ENCODE measurements at regions not wholly inside any gene's neighbourhood (a gene's known extent, or its start where the extent isn't known, plus 50 kb on each side); places are given as distances from the start of the nearest gene placed in this dataset.

DNA sequence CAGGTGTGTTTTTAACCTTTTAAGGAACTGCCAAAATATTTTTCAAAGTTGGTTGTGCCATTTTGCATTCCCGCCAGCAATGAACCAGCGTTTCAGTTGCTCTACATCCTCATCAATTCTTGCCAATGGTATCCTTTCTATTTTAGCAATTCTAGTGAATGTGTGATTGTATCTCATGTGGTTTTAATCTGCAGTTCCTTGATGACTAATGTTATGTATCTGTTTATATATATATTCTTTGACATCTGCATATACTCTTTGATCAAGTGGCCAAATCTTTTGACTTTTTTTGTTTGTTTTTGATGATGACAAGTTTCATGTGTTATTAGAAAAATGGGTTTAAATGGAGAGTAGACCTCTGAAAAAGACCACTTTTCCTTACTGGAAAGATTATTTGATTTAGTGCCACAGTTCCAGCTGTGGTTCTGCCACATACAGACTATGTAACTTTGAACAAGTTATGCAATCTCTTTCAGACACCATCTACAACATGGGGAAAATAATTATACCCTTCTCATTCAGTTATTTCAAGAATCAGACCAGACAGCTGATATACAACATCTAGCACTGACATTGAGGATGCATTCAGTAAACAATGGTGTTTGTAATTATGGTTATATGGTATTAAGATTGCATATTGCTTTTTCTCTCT, 146.3 kb upstream of the CNOT2 start:
- Histone ChIP-seq H3K4me1 (ENCODE audit: control insufficient read depth in 1 of 2, low read depth in 2 of 2) (peaks cover 0 to 7% of the 10 kb centered on the region in 2 donors), H3K27ac (no peak overlapping the region), H3K9me3 (no peaks in the 10 kb centered on the region), H3K36me3 (no peaks in the 10 kb centered on the region), H3K27me3 (replicated peaks; ENCODE audit: insufficient read depth) (no peaks in the 10 kb centered on the region), H3K4me3 (no peak overlapping the region)
- TF ChIP-seq, protein P1, sequence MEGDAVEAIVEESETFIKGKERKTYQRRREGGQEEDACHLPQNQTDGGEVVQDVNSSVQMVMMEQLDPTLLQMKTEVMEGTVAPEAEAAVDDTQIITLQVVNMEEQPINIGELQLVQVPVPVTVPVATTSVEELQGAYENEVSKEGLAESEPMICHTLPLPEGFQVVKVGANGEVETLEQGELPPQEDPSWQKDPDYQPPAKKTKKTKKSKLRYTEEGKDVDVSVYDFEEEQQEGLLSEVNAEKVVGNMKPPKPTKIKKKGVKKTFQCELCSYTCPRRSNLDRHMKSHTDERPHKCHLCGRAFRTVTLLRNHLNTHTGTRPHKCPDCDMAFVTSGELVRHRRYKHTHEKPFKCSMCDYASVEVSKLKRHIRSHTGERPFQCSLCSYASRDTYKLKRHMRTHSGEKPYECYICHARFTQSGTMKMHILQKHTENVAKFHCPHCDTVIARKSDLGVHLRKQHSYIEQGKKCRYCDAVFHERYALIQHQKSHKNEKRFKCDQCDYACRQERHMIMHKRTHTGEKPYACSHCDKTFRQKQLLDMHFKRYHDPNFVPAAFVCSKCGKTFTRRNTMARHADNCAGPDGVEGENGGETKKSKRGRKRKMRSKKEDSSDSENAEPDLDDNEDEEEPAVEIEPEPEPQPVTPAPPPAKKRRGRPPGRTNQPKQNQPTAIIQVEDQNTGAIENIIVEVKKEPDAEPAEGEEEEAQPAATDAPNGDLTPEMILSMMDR (IDR thresholded peaks at IDR 0.05): no peak
- ATAC-seq (ENCODE audit: insufficient number of reproducible peaks, low FRiP score, low read depth) (no peak), DNase-seq (ENCODE audit: low spot score) (no peak)

DNA sequence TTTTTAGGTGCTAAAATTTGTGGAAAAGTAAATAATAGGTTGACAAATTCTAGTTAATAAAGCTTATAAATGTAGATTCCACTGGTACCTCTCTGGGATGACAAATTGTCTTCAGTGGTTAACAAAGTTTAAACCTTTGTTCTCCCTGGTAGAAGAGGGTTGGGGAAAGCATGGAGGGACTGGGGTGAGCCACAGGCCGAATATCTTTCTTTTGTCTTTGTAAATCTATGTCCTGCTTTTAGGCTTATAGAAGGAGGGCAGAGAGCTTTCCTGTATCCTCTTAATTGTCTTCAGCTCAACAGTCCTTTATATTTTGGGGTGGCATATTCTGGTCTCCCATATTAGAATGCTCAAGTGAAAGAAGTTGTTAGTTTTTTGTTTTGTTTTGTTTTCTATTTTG, 142.2 kb upstream of the CNOT2 start:
- ATAC-seq (ENCODE audit: insufficient number of reproducible peaks, low FRiP score, low read depth): no peak
- no peaks in the 10 kb centered on the region for H3K27me3 ChIP-seq (replicated peaks; ENCODE audit: insufficient read depth)
- H3K36me3 ChIP-seq: no peaks in the 10 kb centered on the region
- no peaks in the 10 kb centered on the region for H3K9me3 ChIP-seq
- no peak overlapping the region for H3K27ac ChIP-seq
- H3K4me3 ChIP-seq: no peak overlapping the region
- TF ChIP-seq, protein P1 (IDR thresholded peaks at IDR 0.05): no peak
- H3K4me1 ChIP-seq (ENCODE audit: control insufficient read depth in 1 of 2, low read depth in 2 of 2): no peaks in the 10 kb centered on the region
- DNase-seq (ENCODE audit: low spot score): no peak

DNA sequence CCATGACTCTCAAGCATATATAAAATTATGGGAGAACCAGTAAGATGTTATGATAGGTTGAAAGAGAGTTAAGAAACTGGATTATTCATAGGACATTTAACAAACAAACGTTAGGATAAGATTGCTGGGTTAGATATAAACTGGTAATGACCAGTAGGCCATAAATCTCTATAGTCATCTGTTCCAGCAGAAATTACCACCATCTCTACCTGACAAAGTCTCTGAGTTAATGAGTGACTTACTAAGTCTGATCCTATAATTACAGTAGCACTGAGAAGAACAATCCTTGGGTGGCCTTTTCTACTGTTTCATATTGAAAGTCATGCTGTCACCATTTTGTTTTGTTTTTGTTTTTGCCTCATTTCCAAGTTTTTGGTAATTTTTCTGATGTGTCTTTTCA, 136.9 kb upstream of the CNOT2 start:
- no peak for ATAC-seq (ENCODE audit: insufficient number of reproducible peaks, low FRiP score, low read depth)
- no peaks in the 10 kb centered on the region for H3K36me3 ChIP-seq
- no peak overlapping the region for H3K27ac ChIP-seq
- TF ChIP-seq, protein P1 (IDR thresholded peaks at IDR 0.05): no peak
- H3K4me1 ChIP-seq (ENCODE audit: control insufficient read depth in 1 of 2, low read depth in 2 of 2): no peaks in the 10 kb centered on the region
- H3K4me3 ChIP-seq: no peak overlapping the region
- peaks cover 15% of the 10 kb centered on the region for H3K9me3 ChIP-seq
- H3K27me3 ChIP-seq (replicated peaks; ENCODE audit: insufficient read depth): no peaks in the 10 kb centered on the region
- DNase-seq (ENCODE audit: low spot score): no peak

DNA sequence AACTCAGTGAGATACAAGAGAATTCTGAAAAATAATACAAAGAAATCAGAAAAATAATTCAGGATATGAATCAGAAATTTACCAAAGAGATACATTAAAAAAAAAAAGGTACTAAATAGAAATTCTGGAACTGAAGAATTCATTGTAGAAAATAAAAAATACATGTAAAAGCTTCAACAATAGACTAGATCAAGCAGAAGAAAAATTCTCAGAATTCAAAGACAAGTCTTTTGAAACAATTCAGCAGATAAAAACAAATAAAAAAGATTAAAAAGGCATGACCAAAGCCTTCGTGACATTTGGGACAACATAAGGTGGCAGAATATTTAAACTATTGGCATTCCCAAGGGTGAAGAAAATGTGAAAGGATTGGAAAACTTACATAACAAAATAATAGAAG, 133.1 kb upstream of the CNOT2 start:
- H3K9me3 ChIP-seq: peaks cover 18% of the 10 kb centered on the region
- H3K27me3 ChIP-seq (replicated peaks; ENCODE audit: insufficient read depth): no peaks in the 10 kb centered on the region
- H3K27ac ChIP-seq: no peak overlapping the region
- H3K36me3 ChIP-seq: no peaks in the 10 kb centered on the region
- H3K4me3 ChIP-seq: no peak overlapping the region
- no peaks in the 10 kb centered on the region for H3K4me1 ChIP-seq (ENCODE audit: control insufficient read depth in 1 of 2, low read depth in 2 of 2)
- ATAC-seq (ENCODE audit: insufficient number of reproducible peaks, low FRiP score, low read depth) (no peak), DNase-seq (ENCODE audit: low spot score) (no peak)
- TF ChIP-seq, protein P1 (IDR thresholded peaks at IDR 0.05): no peak

DNA sequence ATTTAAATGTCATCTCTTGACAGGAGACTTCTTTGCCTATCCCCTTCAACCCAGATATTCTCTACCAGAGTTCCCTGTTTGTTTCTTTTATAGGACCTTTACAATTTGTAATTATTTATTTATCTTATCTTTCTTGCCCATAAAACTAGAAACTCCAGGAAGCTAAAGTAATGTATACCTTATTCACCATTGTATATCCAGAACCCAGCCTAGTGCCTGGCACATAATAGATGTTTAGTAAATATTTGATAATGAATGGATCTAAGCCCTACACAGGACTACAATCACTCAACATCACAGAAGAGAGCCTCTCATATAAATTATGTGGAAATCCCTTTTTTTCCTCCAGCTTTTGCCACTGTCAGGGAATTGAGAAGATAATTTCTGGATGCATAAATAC, 125.6 kb upstream of the CNOT2 start:
- no peak for ATAC-seq (ENCODE audit: insufficient number of reproducible peaks, low FRiP score, low read depth)
- no peaks in the 10 kb centered on the region for H3K9me3 ChIP-seq
- H3K27me3 ChIP-seq (replicated peaks; ENCODE audit: insufficient read depth): no peaks in the 10 kb centered on the region
- TF ChIP-seq, protein P1 (IDR thresholded peaks at IDR 0.05): no peak
- no peaks in the 10 kb centered on the region for H3K4me1 ChIP-seq (ENCODE audit: control insufficient read depth in 1 of 2, low read depth in 2 of 2)
- no peak overlapping the region for H3K27ac ChIP-seq
- no peak overlapping the region for H3K4me3 ChIP-seq
- no peaks in the 10 kb centered on the region for H3K36me3 ChIP-seq
- no peak for DNase-seq (ENCODE audit: low spot score)

Measured in thoracic aorta (tissue), 2 donors.